GM21360 (cell line): ENCODE measurements at regions not wholly inside any gene's neighbourhood (a gene's known extent, or its start where the extent isn't known, plus 50 kb on each side); places are given as distances from the start of the nearest gene placed in this dataset.
"Not testable (repeated sequence)": the region's sequence is repeated elsewhere in the genome, so short reads cannot be mapped to it uniquely, and the experiment has no call there.

Experiments used
- ATAC-seq: cut with Tn5 transposase; IDR thresholded peaks from one replicate; pipeline ENCODE4 v1.9.1; 2021; ENCODE audit warnings: mild to moderate bottlenecking, moderate library complexity; ENCODE audit not compliant: unreplicated experiment

- peak; percentile 73 for ATAC-seq
These were observed 110.7 kb upstream of the ZEB2 start for GRCh38 chr2:144630459-144631215.

DNA sequence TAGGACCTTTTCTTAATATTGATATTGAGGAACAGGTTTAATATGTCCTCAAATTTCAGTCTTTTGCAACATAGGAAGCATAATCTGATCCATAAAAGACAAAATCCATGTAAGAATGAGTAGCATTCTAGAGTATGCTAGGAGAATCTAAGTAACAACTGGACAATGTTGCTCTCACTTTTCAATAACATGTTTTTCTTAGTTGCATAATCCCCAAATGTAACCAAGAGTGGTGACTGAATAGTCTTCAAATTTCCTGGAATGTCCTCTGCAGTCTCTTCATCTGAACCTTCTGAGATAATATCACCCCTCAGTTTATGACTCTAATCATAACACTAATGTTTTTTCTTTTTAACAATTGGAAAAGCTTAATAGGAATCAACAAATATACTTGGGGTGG is 110.0 kb upstream of the ZEB2 start:
- no peak for ATAC-seq

- ATAC-seq, result no peak
These were observed 108.6 kb upstream of the ZEB2 start for GRCh38 chr2:144628566-144628965.

GRCh38 chr2:144625626-144626025 is 105.7 kb upstream of the ZEB2 start:
- no peak for ATAC-seq

DNA sequence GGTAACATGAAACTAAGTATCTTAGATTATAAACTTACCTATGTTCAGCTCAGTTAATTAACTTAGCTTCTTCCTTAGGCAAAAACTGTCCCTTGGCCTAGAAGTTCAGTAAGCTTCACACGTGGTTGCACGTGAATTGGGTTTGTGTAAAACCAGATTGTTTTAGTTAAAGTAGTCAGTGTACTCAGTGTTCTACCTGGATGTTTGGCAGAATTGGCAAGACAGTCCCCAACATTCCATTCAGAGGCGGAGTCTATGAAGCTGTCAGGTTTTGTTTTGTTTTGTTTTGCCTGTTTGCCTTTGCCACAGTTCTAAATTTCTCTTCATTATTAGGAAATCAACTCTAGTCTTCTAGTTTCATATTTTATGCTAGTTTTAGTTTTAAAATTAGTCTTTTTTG is 105.3 kb upstream of the ZEB2 start:
- no peak for ATAC-seq

DNA sequence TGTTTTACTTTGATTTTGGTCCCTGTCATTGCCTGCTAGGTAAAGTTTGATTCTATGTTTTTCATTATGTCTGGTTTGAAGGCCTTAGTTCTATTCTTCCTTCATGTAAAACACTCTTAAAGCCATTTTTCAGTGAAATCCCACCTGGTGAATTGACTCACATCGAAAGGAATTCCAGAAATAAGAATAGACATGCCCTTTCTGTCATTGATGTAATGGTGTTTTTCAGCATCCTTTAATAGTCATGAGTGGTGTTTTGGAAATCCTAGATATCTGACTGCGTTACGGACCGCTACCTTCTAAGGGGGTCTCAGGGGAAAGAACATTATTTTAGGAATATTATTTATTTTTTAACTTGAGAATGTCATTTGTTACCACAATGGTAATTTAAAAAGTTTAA is 104.5 kb upstream of the ZEB2 start:
- no peak for ATAC-seq

DNA sequence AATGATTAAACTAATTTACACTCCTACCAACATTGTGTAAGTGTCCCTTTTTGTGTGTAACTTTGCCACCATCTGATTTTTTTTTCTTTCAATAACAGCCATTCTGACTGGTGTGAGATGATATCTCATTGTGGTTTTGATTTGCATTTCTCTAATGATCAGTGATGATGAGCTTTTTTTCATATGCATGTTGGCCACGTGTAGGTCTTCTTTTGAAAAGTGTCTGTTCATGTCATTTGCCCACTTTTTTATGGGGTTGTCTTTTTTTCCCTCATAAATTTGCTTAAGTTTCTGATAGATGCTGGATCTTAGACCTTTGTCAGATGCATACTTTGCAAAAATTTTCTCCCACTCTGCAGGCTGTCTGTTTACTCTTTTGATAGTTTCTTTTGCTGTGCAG is 102.5 kb upstream of the ZEB2 start:
- not testable (repeated sequence) for ATAC-seq

GRCh38 chr2:144621266-144621665 is 101.3 kb upstream of the ZEB2 start:
- ATAC-seq, result no peak

DNA sequence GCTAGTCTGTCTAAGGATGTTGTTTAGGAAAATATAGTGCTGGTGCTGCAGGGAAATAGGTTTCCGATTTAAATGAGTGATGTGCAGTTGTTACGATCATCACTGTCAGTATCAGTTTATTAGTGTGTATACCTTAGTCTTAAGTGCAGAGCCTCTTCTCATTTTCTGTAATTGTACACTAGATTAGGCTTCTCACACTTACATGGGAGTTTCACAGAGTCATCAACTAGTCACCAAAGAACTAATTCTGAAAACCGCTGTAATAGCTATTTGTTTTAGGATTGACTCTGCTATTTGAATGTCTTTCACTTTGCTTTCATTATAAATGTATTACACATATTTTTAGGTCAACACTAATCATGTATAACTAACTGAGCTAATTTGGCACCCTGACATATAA is 99.8 kb upstream of the ZEB2 start:
- ATAC-seq, result no peak

DNA sequence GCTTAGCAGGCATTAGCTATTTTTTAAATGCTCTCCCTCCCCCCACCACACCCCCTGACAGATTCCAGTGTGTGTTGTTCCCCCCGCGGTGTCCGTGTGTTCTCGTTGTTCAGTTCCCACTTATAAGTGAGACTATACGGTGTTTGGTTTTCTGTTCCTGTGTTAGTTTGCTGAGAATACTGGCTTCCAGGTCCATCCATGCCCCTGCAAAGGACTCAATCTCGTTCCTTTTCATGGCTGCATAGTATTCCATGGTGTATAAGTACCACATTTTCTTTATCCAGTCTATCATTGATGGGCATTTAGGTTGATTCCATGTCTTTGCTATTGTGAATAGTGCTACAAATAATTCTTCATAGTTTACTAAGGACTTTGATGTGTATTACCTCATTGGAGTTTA is 97.3 kb upstream of the ZEB2 start:
- ATAC-seq, result not testable (repeated sequence)

DNA sequence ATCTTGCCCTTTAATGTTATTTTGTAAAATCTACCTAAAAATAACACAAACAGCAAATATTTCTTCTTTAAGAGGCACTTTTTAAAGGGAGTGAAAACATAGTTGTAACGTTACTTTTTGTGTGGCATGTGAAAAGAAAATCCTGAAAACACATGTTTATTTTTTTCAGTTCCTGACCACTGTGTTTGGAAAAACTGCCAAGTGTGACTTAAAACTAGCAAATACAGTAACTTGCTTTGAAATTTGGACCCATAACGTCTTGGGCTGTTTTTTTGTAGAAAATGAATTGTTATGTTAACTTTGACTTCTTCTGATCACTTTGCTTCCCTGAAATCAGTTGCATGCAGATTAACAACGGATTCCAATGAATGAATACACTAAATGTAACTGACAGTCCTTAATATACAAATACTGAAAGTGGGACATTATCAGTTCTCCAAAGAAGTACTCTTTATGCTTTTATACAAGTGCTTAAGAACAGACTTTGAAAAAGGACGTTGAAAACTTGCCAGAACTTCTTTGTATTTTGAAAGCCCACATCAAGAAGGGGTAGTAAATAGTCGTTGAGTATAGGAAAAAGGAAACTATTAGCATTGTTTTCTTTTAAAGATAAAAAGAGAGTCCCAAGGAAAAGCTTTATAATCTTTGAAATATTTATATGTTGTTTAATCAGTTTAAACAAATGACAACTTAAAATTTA is 96.1 kb upstream of the ZEB2 start:
- ATAC-seq, result no peak

DNA sequence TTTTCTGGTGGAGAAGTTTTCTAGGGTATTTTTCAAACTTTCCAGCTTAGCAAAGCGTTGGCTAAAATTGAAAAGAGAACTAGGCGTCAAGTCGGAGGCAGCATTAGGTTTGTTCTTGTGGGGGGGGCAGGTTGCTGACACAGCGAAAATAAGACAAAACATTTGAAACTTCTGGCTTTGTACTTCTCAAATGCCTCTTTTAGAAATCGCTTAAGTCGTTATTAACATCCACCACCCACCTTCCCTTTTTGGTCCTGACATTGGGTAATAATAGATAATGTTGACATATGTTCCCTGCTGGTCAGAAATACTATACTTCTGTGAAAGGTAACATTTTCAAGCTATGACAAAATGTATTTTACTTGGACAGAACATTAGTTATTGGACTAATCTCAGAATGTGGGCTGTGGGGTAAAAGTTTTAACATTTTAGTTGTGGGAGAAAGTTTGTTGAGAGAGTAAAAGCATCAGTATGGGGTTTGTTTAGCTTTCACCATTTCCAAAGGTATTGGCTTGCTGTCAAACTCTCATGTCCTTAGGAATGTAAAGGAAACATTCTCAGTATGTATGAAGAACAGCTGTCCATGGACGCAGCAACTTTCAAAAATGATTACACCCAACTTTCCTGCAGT is 88.1 kb upstream of the ZEB2 start:
- no peak for ATAC-seq

GRCh38 chr2:144607099-144607498 is 87.2 kb upstream of the ZEB2 start:
- no peak for ATAC-seq

DNA sequence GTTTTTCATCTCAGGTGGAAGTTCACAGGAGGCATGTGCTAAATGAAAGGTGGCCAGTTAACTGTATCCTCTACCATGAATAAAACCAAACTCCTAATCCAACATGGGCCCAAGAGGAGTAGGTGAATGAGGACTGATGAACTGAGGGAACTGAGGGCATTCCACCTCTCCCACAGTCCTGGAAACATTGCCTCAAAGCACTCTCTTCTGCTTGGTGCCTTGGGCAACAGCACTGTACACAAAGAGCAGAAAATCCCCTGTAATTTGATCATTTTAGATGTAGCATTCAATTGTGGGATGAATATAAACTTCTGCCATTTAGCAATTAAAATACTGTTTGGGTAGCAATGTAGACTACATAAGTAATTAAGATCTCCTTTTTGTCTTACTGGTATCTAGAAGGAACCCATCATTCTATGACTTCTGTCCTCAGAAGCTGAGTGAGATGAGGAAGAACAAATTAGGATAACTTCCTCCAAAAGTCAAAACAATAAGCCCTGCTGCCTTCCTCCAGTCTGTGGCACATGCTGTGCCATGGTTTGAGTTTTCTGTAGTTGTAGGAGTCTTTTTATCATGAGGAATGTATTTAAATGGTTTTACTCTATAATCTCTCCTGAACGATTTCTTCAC is 86.7 kb upstream of the ZEB2 start:
- ATAC-seq, result no peak

GRCh38 chr2:144605231-144605840 is 85.4 kb upstream of the ZEB2 start:
- ATAC-seq, result no peak

DNA sequence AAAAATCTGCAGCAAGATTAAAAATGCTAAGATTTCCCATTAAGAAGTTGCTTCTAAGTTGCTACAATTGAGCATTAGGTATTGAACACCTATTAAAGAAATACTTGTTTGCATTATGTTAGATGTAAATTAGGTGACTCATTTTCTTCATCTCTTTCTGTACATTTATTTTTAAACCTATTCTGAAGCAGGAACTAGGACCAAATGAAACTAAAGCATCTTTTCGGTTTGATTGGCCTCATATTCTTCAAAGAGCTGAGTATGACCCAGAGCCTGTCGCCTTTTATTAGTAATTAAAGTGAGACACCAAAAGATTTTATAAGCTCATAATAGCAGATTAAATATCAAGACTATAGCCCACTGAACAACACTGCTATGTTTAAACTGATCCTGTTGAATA is 83.4 kb upstream of the ZEB2 start:
- ATAC-seq, result no peak

- no peak for ATAC-seq
These were observed 79.0 kb upstream of the ZEB2 start for GRCh38 chr2:144598906-144599305.

GRCh38 chr2:144597894-144598593 is 78.1 kb upstream of the ZEB2 start:
- no peak for ATAC-seq

- no peak for ATAC-seq
These were observed 77.5 kb upstream of the ZEB2 start for GRCh38 chr2:144597388-144597787.

- peak; percentile 85 for ATAC-seq
These were observed 76.4 kb upstream of the ZEB2 start for GRCh38 chr2:144596073-144596871.
